OCI-LY3 (cell line): ENCODE measurements at regions not wholly inside any gene's neighbourhood (a gene's known extent, or its start where the extent isn't known, plus 50 kb on each side); places are given as distances from the start of the nearest gene placed in this dataset.

Source experiments
- CTCF ChIP-seq: fragments of 200-600, 300-600 bp; sonication (generic); IDR thresholded peaks from 2 replicates; pipeline ENCODE4 v1.5.1; 2014; ENCODE audit warnings: antibody characterized with exemption, low read length, low read depth
- EZH2phosphoT487 ChIP-seq: fragments of 200-600 bp; shearing (Covaris generic); IDR thresholded peaks from 2 replicates; pipeline ENCODE4 v1.6.1; 2018; ENCODE audit warnings: antibody characterized with exemption, mixed run types, low read depth

DNA sequence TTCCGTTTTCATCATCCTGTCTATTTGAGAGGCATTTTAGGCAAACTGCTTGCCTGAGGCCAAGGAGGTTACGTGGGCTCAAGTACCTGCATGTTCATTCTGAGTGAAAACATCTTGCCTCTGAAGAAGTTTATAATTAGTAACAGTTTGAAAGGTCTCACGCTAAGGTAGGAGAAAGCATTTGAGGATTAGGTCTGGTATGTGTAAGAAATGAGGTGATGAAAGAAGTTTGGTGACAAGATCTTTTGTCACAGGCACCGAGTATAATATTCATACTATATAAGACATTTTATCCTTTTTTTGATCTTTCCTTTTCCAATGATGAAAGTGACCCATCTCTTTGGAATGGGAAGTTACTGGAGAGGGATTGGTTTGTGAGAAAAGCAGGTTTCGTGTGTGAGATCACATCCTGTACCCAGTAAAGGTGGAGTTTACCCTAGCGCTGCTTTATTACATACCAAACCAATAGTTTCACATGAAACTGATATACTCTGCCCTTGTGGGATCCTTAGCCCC is 98.7 kb upstream of the PDC start:
- TF ChIP-seq EZH2phosphoT487, result no peak
- TF ChIP-seq CTCF, result no peak
